GM21529 (cell line): ENCODE measurements at regions not wholly inside any gene's neighbourhood (a gene's known extent, or its start where the extent isn't known, plus 50 kb on each side); places are given as distances from the start of the nearest gene placed in this dataset.
"Not testable (repeated sequence)": the region's sequence is repeated elsewhere in the genome, so short reads cannot be mapped to it uniquely, and the experiment has no call there.

Source experiments
- ATAC-seq: cut with Tn5 transposase; IDR thresholded peaks from one replicate; pipeline ENCODE4 v1.9.1; 2021; ENCODE audit not compliant: unreplicated experiment

- ATAC-seq = no peak
These were observed 84.7 kb downstream of the URB2 start for GRCh38 chr1:229710746-229711145.

- ATAC-seq = no peak
These were observed 88.3 kb downstream of the URB2 start for GRCh38 chr1:229714306-229714705.

GRCh38 chr1:229714964-229715603 lies 89.0 kb downstream of the URB2 start:
- ATAC-seq = peak; percentile 87

- no peak for ATAC-seq
These were observed 90.0 kb downstream of the URB2 start for GRCh38 chr1:229716069-229716468.

GRCh38 chr1:229716704-229717103 lies 90.7 kb downstream of the URB2 start:
- ATAC-seq = no peak

GRCh38 chr1:229717786-229718576 lies 91.9 kb downstream of the URB2 start:
- no peak for ATAC-seq

- no peak for ATAC-seq
These were observed 100.0 kb downstream of the URB2 start for GRCh38 chr1:229726061-229726460.

- no peak for ATAC-seq
These were observed 103.9 kb downstream of the URB2 start for GRCh38 chr1:229729916-229730315.

GRCh38 chr1:229730573-229730972 lies 104.5 kb downstream of the URB2 start:
- ATAC-seq = no peak

GRCh38 chr1:229732061-229732460 lies 106.0 kb downstream of the URB2 start:
- no peak for ATAC-seq

- ATAC-seq = no peak
These were observed 110.3 kb downstream of the URB2 start for GRCh38 chr1:229736376-229736775.

GRCh38 chr1:229742614-229743013 lies 116.6 kb downstream of the URB2 start:
- not testable (repeated sequence) for ATAC-seq

- ATAC-seq = no peak
These were observed 123.9 kb downstream of the URB2 start for GRCh38 chr1:229749992-229750391.

GRCh38 chr1:229751610-229752009 lies 125.6 kb downstream of the URB2 start:
- no peak for ATAC-seq

- ATAC-seq = no peak
These were observed 126.6 kb downstream of the URB2 start for GRCh38 chr1:229752679-229753078.

- ATAC-seq = no peak
These were observed 127.9 kb downstream of the URB2 start for GRCh38 chr1:229753764-229754551.

- ATAC-seq = no peak
These were observed 130.6 kb downstream of the URB2 start for GRCh38 chr1:229756666-229757065.

- ATAC-seq = no peak
These were observed 131.2 kb downstream of the URB2 start for GRCh38 chr1:229757226-229757625.

GRCh38 chr1:229758101-229759036 lies 132.3 kb downstream of the URB2 start:
- no peak for ATAC-seq

GRCh38 chr1:229759037-229759435 lies 133.0 kb downstream of the URB2 start:
- ATAC-seq = no peak

GRCh38 chr1:229759586-229759985 lies 133.5 kb downstream of the URB2 start:
- no peak for ATAC-seq
